Fibroblast of the aortic adventitia (primary cell): ENCODE measurements at regions not wholly inside any gene's neighbourhood (a gene's known extent, or its start where the extent isn't known, plus 50 kb on each side); places are given as distances from the start of the nearest gene placed in this dataset.
A peak's percentile ranks its signal among the peaks of the same experiment; 100 is the strongest.
"Not testable (repeated sequence)": the region's sequence is repeated elsewhere in the genome, so short reads cannot be mapped to it uniquely, and the experiment has no call there.

ENCODE experiments used
- DNase-seq: peaks from one replicate; pipeline ENCODE4 v3.0.0-alpha.2; 2010; ENCODE audit warnings: low read depth
- H3K4me3 ChIP-seq: 2 replicates; pipeline ENCODE4 v1.5.1; 2011; ENCODE audit warnings: low read depth, mild to moderate bottlenecking, control low read depth, low read length, moderate library complexity
- CTCF ChIP-seq: IDR thresholded peaks from 2 replicates; pipeline ENCODE4 v1.5.1; 2011; ENCODE audit warnings: mild to moderate bottlenecking, low read length, control low read depth, inconsistent platforms; ENCODE audit not compliant: insufficient read depth

- not testable (repeated sequence) for H3K4me3 ChIP-seq
- TF ChIP-seq CTCF = peak; percentile 40
- peak; percentile 59 for DNase-seq
Measured at GRCh38 chr5:1598950-1599737, 75.4 kb upstream of the LPCAT1 start.

GRCh38 chr5:1597093-1597473 is 73.3 kb upstream of the LPCAT1 start:
- DNase-seq = peak; percentile 37
- peak overlapping the region; percentile 41 for H3K4me3 ChIP-seq

- DNase-seq, H3K4me3 ChIP-seq: not testable (repeated sequence)
Measured at GRCh38 chr5:1596462-1597092, 72.8 kb upstream of the LPCAT1 start.

- peak; percentile 51 for DNase-seq
- peak overlapping the region; percentile 70 for H3K4me3 ChIP-seq
- TF ChIP-seq CTCF = peak; percentile 30
Measured at GRCh38 chr5:1594357-1595106, 70.8 kb upstream of the LPCAT1 start.

GRCh38 chr5:1593903-1594356 is 70.2 kb upstream of the LPCAT1 start:
- no peak for DNase-seq
- no peak for TF ChIP-seq CTCF
- peak overlapping the region; percentile 70 for H3K4me3 ChIP-seq

- DNase-seq, H3K4me3 ChIP-seq: not testable (repeated sequence)
Measured at GRCh38 chr5:1588071-1588694, 64.4 kb upstream of the LPCAT1 start.

- not testable (repeated sequence) for DNase-seq, H3K4me3 ChIP-seq
Measured at GRCh38 chr5:1583081-1583875, 59.5 kb upstream of the LPCAT1 start.

- not testable (repeated sequence) for H3K4me3 ChIP-seq, DNase-seq
Measured at GRCh38 chr5:1579389-1579788, 55.6 kb upstream of the LPCAT1 start.

GRCh38 chr5:1576851-1577250 is 53.1 kb upstream of the LPCAT1 start:
- not testable (repeated sequence) for DNase-seq

GRCh38 chr5:1575991-1576714 is 52.4 kb upstream of the LPCAT1 start:
- not testable (repeated sequence) for DNase-seq, H3K4me3 ChIP-seq

More at GRCh38 chr5:1576851-1577250, 53.1 kb upstream of the LPCAT1 start:
- H3K4me3 ChIP-seq = not testable (repeated sequence)

GRCh38 chr5:1575491-1575890 is 51.7 kb upstream of the LPCAT1 start:
- not testable (repeated sequence) for DNase-seq, H3K4me3 ChIP-seq

GRCh38 chr5:1574023-1574318 is 50.2 kb upstream of the LPCAT1 start:
- DNase-seq, H3K4me3 ChIP-seq: not testable (repeated sequence)

GRCh38 chr5:1573217-1574022 is 49.7 kb upstream of the LPCAT1 start:
- DNase-seq, H3K4me3 ChIP-seq: not testable (repeated sequence)
